ENCODE measurements at regions not wholly inside any gene's neighbourhood (a gene's known extent, or its start where the extent isn't known, plus 50 kb on each side); places are given as distances from the start of the nearest gene placed in this dataset.

GRCh38 chrX:20838477-20838876 is 535.7 kb upstream of the CNKSR2 start:
- in situ Hi-C loops (cut with MboI; ENCODE audit: low pct_unique_long_range_greater_than_20kb, low sequenced_read_pairs, unreplicated experiment), result no loop called here
- no peak for DNase-seq (ENCODE audit: low spot score)
- TF ChIP-seq, protein P1, sequence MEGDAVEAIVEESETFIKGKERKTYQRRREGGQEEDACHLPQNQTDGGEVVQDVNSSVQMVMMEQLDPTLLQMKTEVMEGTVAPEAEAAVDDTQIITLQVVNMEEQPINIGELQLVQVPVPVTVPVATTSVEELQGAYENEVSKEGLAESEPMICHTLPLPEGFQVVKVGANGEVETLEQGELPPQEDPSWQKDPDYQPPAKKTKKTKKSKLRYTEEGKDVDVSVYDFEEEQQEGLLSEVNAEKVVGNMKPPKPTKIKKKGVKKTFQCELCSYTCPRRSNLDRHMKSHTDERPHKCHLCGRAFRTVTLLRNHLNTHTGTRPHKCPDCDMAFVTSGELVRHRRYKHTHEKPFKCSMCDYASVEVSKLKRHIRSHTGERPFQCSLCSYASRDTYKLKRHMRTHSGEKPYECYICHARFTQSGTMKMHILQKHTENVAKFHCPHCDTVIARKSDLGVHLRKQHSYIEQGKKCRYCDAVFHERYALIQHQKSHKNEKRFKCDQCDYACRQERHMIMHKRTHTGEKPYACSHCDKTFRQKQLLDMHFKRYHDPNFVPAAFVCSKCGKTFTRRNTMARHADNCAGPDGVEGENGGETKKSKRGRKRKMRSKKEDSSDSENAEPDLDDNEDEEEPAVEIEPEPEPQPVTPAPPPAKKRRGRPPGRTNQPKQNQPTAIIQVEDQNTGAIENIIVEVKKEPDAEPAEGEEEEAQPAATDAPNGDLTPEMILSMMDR (IDR thresholded peaks at IDR 0.05; ENCODE audit: extremely low read depth, insufficient read depth, missing control alignments), result no peak

DNA sequence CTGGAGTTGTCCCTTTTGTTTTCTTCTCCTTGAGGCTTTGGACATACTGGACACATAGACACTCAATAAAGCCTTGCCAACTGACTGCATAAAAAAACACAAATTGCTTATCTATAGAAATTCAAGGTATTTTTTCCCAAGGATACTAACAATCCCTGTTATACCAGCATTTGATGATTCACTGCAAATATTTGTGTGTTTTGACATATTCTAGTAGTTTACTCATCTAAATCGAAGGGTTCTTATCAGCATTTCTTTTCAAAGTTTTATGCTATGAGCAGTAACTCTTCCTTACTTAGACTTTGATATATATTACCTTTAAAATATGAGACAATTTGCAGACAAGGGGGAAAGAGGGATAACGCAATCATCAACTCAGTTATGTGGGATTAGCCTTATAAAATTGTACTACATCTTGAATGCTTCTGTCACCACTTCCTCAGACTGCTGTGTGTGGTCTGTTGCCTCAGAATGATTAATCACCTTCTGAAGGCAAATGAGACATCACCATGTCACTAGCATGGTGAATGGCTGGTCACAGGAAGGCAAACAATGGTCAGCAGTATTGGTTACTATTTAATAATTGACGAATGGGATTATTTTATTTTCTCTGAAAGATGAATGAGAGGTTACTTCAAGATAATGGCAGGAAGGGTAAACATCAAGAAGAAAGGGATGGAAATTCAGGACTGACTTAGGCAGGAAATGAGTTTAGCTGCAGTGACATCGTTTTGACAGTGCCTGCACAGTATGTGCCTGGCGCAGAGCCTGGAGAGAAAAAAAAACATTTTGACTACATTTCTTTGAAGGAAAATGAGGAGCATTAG is 544.3 kb upstream of the CNKSR2 start:
- no peak for DNase-seq (ENCODE audit: low spot score)

GRCh38 chrX:20825984-20826383 is 548.2 kb upstream of the CNKSR2 start:
- in situ Hi-C loops (cut with MboI; ENCODE audit: low pct_unique_long_range_greater_than_20kb, low sequenced_read_pairs, unreplicated experiment), result no loop called here
- no peak for DNase-seq (ENCODE audit: low spot score)
- TF ChIP-seq, protein P1 (IDR thresholded peaks at IDR 0.05; ENCODE audit: extremely low read depth, insufficient read depth, missing control alignments), result no peak

More for the DNA sequence above, 544.3 kb upstream of the CNKSR2 start:
- TF ChIP-seq, protein P1 (IDR thresholded peaks at IDR 0.05; ENCODE audit: extremely low read depth, insufficient read depth, missing control alignments), result no peak
- in situ Hi-C loops (cut with MboI; ENCODE audit: low pct_unique_long_range_greater_than_20kb, low sequenced_read_pairs, unreplicated experiment), result no loop called here

DNA sequence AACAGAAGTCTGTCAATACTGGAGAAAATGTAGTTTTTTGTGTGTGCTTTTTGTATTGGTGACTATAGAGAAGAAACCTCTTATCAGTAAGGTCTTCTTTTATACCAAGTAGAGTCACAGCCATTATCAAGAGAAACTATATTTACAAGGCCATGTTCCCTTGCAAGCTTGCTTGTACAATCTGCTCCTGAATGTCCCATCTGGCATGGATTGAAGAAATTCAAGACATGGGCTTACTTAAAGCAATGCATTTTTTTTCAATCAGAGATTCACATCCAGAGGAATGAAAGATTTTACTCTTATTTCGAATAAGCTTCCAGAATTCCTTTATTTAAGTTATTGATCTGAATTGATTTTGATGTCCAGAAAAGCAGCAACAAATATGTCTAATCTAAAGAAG is 537.3 kb upstream of the RPS6KA3 start:
- in situ Hi-C loops (cut with MboI; ENCODE audit: low pct_unique_long_range_greater_than_20kb, low sequenced_read_pairs, unreplicated experiment), result no loop called here
- TF ChIP-seq, protein P1 (IDR thresholded peaks at IDR 0.05; ENCODE audit: extremely low read depth, insufficient read depth, missing control alignments), result no peak
- no peak for DNase-seq (ENCODE audit: low spot score)

GRCh38 chrX:20802036-20802435 is 535.3 kb upstream of the RPS6KA3 start:
- TF ChIP-seq, protein P1 (IDR thresholded peaks at IDR 0.05; ENCODE audit: extremely low read depth, insufficient read depth, missing control alignments), result no peak
- no peak for DNase-seq (ENCODE audit: low spot score)
- in situ Hi-C loops (cut with MboI; ENCODE audit: low pct_unique_long_range_greater_than_20kb, low sequenced_read_pairs, unreplicated experiment), result no loop called here

DNA sequence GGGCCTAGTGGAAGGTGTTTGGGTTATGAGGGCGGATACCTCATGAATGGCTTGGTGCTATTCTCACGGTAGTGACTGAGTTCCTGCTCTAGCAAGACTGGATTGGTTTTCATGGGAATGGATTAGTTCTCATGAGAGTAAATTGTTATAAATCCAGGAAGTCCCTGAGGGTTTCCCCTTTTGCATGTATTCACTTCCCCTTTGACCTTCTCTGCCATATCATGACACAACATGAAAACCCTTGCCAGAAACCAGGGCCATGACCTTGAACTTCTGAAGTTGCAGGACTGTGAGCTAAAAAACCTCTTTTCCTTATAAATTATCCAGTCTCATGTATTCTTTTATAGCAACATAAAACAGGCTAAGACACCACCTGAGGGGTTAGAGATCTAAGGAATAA is 529.7 kb upstream of the RPS6KA3 start:
- TF ChIP-seq, protein P1 (IDR thresholded peaks at IDR 0.05; ENCODE audit: extremely low read depth, insufficient read depth, missing control alignments), result no peak
- in situ Hi-C loops (cut with MboI; ENCODE audit: low pct_unique_long_range_greater_than_20kb, low sequenced_read_pairs, unreplicated experiment), result no loop called here
- DNase-seq (ENCODE audit: low spot score), result no peak
